ENCODE measurements at regions not wholly inside any gene's neighbourhood (a gene's known extent, or its start where the extent isn't known, plus 50 kb on each side); places are given as distances from the start of the nearest gene placed in this dataset.

DNA sequence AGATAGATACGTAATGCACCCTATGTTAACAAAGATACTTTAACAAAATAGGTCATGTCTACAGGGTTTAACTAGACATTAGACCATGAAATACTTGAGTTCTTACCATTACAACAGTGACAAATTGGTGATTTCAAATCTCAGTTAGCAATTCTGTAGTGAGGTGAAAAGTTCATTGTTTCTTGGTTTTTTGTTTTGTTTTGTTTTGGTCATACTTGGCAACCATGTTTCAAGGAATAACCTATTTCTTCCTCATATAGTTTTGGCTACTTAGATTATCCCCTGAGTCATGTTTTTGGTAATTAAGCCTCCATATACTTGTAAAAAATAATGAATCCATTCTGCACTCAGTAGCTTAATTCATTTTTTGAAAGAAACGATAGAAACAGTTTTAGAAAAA lies 1200.4 kb downstream of the DIAPH3 start (continued):
- TF ChIP-seq, protein P1, sequence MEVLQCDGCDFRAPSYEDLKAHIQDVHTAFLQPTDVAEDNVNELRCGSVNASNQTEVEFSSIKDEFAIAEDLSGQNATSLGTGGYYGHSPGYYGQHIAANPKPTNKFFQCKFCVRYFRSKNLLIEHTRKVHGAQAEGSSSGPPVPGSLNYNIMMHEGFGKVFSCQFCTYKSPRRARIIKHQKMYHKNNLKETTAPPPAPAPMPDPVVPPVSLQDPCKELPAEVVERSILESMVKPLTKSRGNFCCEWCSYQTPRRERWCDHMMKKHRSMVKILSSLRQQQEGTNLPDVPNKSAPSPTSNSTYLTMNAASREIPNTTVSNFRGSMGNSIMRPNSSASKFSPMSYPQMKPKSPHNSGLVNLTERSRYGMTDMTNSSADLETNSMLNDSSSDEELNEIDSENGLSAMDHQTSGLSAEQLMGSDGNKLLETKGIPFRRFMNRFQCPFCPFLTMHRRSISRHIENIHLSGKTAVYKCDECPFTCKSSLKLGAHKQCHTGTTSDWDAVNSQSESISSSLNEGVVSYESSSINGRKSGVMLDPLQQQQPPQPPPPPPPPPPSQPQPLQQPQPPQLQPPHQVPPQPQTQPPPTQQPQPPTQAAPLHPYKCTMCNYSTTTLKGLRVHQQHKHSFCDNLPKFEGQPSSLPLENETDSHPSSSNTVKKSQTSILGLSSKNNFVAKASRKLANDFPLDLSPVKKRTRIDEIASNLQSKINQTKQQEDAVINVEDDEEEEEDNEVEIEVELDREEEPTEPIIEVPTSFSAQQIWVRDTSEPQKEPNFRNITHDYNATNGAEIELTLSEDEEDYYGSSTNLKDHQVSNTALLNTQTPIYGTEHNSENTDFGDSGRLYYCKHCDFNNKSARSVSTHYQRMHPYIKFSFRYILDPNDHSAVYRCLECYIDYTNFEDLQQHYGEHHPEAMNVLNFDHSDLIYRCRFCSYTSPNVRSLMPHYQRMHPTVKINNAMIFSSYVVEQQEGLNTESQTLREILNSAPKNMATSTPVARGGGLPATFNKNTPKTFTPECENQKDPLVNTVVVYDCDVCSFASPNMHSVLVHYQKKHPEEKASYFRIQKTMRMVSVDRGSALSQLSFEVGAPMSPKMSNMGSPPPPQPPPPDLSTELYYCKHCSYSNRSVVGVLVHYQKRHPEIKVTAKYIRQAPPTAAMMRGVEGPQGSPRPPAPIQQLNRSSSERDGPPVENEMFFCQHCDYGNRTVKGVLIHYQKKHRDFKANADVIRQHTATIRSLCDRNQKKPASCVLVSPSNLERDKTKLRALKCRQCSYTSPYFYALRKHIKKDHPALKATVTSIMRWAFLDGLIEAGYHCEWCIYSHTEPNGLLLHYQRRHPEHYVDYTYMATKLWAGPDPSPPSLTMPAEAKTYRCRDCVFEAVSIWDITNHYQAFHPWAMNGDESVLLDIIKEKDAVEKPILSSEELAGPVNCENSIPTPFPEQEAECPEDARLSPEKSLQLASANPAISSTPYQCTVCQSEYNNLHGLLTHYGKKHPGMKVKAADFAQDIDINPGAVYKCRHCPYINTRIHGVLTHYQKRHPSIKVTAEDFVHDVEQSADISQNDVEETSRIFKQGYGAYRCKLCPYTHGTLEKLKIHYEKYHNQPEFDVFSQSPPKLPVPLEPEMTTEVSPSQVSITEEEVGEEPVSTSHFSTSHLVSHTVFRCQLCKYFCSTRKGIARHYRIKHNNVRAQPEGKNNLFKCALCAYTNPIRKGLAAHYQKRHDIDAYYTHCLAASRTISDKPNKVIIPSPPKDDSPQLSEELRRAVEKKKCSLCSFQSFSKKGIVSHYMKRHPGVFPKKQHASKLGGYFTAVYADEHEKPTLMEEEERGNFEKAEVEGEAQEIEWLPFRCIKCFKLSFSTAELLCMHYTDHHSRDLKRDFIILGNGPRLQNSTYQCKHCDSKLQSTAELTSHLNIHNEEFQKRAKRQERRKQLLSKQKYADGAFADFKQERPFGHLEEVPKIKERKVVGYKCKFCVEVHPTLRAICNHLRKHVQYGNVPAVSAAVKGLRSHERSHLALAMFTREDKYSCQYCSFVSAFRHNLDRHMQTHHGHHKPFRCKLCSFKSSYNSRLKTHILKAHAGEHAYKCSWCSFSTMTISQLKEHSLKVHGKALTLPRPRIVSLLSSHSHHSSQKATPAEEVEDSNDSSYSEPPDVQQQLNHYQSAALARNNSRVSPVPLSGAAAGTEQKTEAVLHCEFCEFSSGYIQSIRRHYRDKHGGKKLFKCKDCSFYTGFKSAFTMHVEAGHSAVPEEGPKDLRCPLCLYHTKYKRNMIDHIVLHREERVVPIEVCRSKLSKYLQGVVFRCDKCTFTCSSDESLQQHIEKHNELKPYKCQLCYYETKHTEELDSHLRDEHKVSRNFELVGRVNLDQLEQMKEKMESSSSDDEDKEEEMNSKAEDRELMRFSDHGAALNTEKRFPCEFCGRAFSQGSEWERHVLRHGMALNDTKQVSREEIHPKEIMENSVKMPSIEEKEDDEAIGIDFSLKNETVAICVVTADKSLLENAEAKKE (CRISPR knock-in tag; IDR thresholded peaks at IDR 0.05) = no peak
- TF ChIP-seq EZH2phosphoT487 (IDR thresholded peaks at IDR 0.05; ENCODE audit: unreplicated experiment) = no peak
- no peak for TF ChIP-seq JUNB (IDR thresholded peaks at IDR 0.05; ENCODE audit: unreplicated experiment)

DNA sequence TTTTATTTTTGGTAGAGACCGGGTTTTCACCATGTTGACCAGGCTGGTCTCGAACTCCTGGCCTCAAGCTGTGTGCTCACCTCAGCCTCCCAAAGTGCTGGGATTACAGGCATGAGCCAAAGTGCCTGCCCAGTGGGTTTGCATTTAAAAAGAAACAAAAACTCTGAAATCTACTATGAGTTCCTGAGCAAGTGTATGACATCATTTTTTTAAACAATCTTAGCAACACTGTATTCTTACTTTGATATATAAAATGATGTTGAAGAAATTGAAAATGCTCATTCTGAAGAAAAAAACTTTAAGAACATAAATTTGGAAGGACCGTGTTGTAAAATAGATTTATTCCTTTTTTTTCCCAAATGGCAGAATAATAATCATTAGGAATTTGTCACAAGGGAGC lies 1199.7 kb downstream of the DIAPH3 start:
- Histone ChIP-seq H3K36me3 (ENCODE audit: insufficient read depth) (no peaks in the 10 kb centered on the region), H3F3A (replicated peaks; ENCODE audit: low read depth) (no peaks in the 10 kb centered on the region), H4K20me1 (replicated peaks; ENCODE audit: insufficient read depth) (no peaks in the 10 kb centered on the region), H3K27ac (ENCODE audit: low read depth) (no peak overlapping the region), H2AFZ (no peak overlapping the region), H3K4me3 (no peak overlapping the region), H3K79me2 (replicated peaks; ENCODE audit: insufficient read depth) (no peaks in the 10 kb centered on the region), H3K9me2 (ENCODE audit: insufficient read depth) (no peaks in the 10 kb centered on the region), H3K4me1 (ENCODE audit: insufficient read depth) (no peaks in the 10 kb centered on the region), H3K27me3 (ENCODE audit: insufficient read depth) (no peaks in the 10 kb centered on the region), H3K4me2 (no peak overlapping the region)
- DNase-seq (ENCODE audit: low spot score) (no peak), ATAC-seq (no peak)
- Mint-ChIP-seq H3K4me1 (no peaks in the 10 kb centered on the region), H3K4me3 (no peak overlapping the region), H3K9me3 (peaks cover 12% of the 10 kb centered on the region), H3K36me3 (ENCODE audit: low read depth) (peaks cover 11% of the 10 kb centered on the region), H3K27ac (no peak overlapping the region), H3K27me3 (ENCODE audit: insufficient read depth, low read depth, poor library complexity) (no peaks in the 10 kb centered on the region)
- TF ChIP-seq POLR2AphosphoS5 (IDR thresholded peaks at IDR 0.05; ENCODE audit: low read depth) (no peak), JUNB (IDR thresholded peaks at IDR 0.05; ENCODE audit: unreplicated experiment) (no peak), NANOG (IDR thresholded peaks at IDR 0.05; ENCODE audit: borderline replicate concordance) (no peak), STAT1 (IDR thresholded peaks at IDR 0.05; ENCODE audit: unreplicated experiment) (no peak), EZH2phosphoT487 (IDR thresholded peaks at IDR 0.05; ENCODE audit: unreplicated experiment) (no peak), ZNF114 (CRISPR knock-in tag; IDR thresholded peaks at IDR 0.05) (no peak), ZNF331 (CRISPR knock-in tag; IDR thresholded peaks at IDR 0.05; ENCODE audit: low read depth) (no peak)
- TF ChIP-seq, protein P2, sequence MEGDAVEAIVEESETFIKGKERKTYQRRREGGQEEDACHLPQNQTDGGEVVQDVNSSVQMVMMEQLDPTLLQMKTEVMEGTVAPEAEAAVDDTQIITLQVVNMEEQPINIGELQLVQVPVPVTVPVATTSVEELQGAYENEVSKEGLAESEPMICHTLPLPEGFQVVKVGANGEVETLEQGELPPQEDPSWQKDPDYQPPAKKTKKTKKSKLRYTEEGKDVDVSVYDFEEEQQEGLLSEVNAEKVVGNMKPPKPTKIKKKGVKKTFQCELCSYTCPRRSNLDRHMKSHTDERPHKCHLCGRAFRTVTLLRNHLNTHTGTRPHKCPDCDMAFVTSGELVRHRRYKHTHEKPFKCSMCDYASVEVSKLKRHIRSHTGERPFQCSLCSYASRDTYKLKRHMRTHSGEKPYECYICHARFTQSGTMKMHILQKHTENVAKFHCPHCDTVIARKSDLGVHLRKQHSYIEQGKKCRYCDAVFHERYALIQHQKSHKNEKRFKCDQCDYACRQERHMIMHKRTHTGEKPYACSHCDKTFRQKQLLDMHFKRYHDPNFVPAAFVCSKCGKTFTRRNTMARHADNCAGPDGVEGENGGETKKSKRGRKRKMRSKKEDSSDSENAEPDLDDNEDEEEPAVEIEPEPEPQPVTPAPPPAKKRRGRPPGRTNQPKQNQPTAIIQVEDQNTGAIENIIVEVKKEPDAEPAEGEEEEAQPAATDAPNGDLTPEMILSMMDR (conservative IDR thresholded peaks at IDR 0.05; ENCODE audit: low read depth in 2 of 2) = no peak

Measured in GM23338 (cell line).